Left ventricle myocardium inferior (tissue), 1 donor: ENCODE measurements at regions not wholly inside any gene's neighbourhood (a gene's known extent, or its start where the extent isn't known, plus 50 kb on each side); places are given as distances from the start of the nearest gene placed in this dataset.

Experiments
- DNase-seq: peaks from one replicate; pipeline ENCODE4 v3.0.0-alpha.2; 2020
- H3K27ac ChIP-seq: fragments of 200-600 bp; replicated peaks from 2 replicates; pipeline ENCODE4 v1.8.0; 2021
- H3K27me3 ChIP-seq: fragments of 200-600 bp; 2 replicates; pipeline ENCODE4 v1.8.0; 2021; ENCODE audit warnings: low read depth
- H3K36me3 ChIP-seq: fragments of 200-600 bp; 2 replicates; pipeline ENCODE4 v1.8.0; 2021
- H3K4me1 ChIP-seq: fragments of 200-600 bp; 2 replicates; pipeline ENCODE4 v1.8.0; 2021
- H3K4me3 ChIP-seq: fragments of 200-600 bp; 2 replicates; pipeline ENCODE4 v1.8.0; 2021; ENCODE audit warnings: mild to moderate bottlenecking, moderate library complexity
- H3K9me3 ChIP-seq: fragments of 200-600 bp; replicated peaks from 2 replicates; pipeline ENCODE4 v1.8.0; 2021
- CTCF ChIP-seq: fragments of 200-600 bp; IDR thresholded peaks from 2 replicates; pipeline ENCODE4 v1.8.0; 2021; ENCODE audit warnings: antibody characterized with exemption, mild to moderate bottlenecking, borderline replicate concordance
- intact Hi-C: fragments of 100-400 bp; cut with micrococcal nuclease; formaldehyde crosslinking; loops from one replicate; pipeline ENCODE4 v1.11.0; 2022
- donor health status: DM: no; HTN: yes; CAD: no; lungs with severe emphysema.

- intact Hi-C loops, result no loop called here
- Histone ChIP-seq H3K27ac (no peak overlapping the region), H3K4me1 (peaks cover 4% of the 10 kb centered on the region), H3K27me3 (no peaks in the 10 kb centered on the region), H3K36me3 (no peaks in the 10 kb centered on the region), H3K4me3 (no peak overlapping the region), H3K9me3 (no peaks in the 10 kb centered on the region)
- no peak for TF ChIP-seq CTCF
- no peak for DNase-seq
Observed at GRCh38 chr2:187995556-187995955, 296.1 kb upstream of the GULP1 start.

- H3K4me1 ChIP-seq, result peaks cover 4% of the 10 kb centered on the region
- intact Hi-C loops, result no loop called here
- no peak for TF ChIP-seq CTCF
- no peaks in the 10 kb centered on the region for H3K36me3 ChIP-seq
- no peaks in the 10 kb centered on the region for H3K27me3 ChIP-seq
- H3K4me3 ChIP-seq, result no peak overlapping the region
- H3K27ac ChIP-seq, result no peak overlapping the region
- no peak for DNase-seq
- no peaks in the 10 kb centered on the region for H3K9me3 ChIP-seq
Observed at GRCh38 chr2:187996630-187997029, 295.0 kb upstream of the GULP1 start.

GRCh38 chr2:188000189-188000588, 291.5 kb upstream of the GULP1 start:
- H3K27me3 ChIP-seq, result no peaks in the 10 kb centered on the region
- no peak for DNase-seq
- no peak overlapping the region for H3K27ac ChIP-seq
- no peaks in the 10 kb centered on the region for H3K36me3 ChIP-seq
- H3K4me3 ChIP-seq, result no peak overlapping the region
- intact Hi-C loops, result no loop called here
- no peak for TF ChIP-seq CTCF
- peaks cover under 1% of the 10 kb centered on the region for H3K4me1 ChIP-seq
- H3K9me3 ChIP-seq, result no peaks in the 10 kb centered on the region

- Histone ChIP-seq H3K4me3 (no peak overlapping the region), H3K36me3 (no peaks in the 10 kb centered on the region), H3K27ac (no peak overlapping the region), H3K4me1 (no peaks in the 10 kb centered on the region), H3K27me3 (no peaks in the 10 kb centered on the region), H3K9me3 (no peaks in the 10 kb centered on the region)
- intact Hi-C loops, result no loop called here
- no peak for TF ChIP-seq CTCF
- no peak for DNase-seq
Observed at GRCh38 chr2:188003800-188004199, 287.9 kb upstream of the GULP1 start.

- Histone ChIP-seq H3K9me3 (no peaks in the 10 kb centered on the region), H3K36me3 (no peaks in the 10 kb centered on the region), H3K4me3 (no peak overlapping the region), H3K4me1 (peaks cover 3% of the 10 kb centered on the region), H3K27ac (no peak overlapping the region), H3K27me3 (no peaks in the 10 kb centered on the region)
- TF ChIP-seq CTCF, result no peak
- no peak for DNase-seq
- intact Hi-C loops, result no loop called here
Observed at GRCh38 chr2:188013767-188014166, 277.9 kb upstream of the GULP1 start.

GRCh38 chr2:188016917-188017316, 274.8 kb upstream of the GULP1 start:
- intact Hi-C loops, result no loop called here
- DNase-seq, result no peak
- Histone ChIP-seq H3K4me3 (no peak overlapping the region), H3K27me3 (no peaks in the 10 kb centered on the region), H3K9me3 (no peaks in the 10 kb centered on the region), H3K36me3 (no peaks in the 10 kb centered on the region), H3K27ac (no peak overlapping the region), H3K4me1 (peaks cover 3% of the 10 kb centered on the region)
- no peak for TF ChIP-seq CTCF
